H7 (cell line): ENCODE measurements at regions not wholly inside any gene's neighbourhood (a gene's known extent, or its start where the extent isn't known, plus 50 kb on each side); places are given as distances from the start of the nearest gene placed in this dataset.

ENCODE experiments used
- DNase-seq: peaks from one replicate; pipeline ENCODE4 v3.0.0; 2012
- H3K27me3 ChIP-seq: 2 replicates; pipeline ENCODE4 v1.6.0; 2011; ENCODE audit warnings: mild to moderate bottlenecking, low read length; ENCODE audit not compliant: control insufficient read depth, insufficient read depth
- H3K36me3 ChIP-seq: replicated peaks from 2 replicates; pipeline ENCODE4 v1.5.1; 2011; ENCODE audit warnings: low read length; ENCODE audit not compliant: control insufficient read depth, insufficient read depth
- H3K4me3 ChIP-seq: 2 replicates; pipeline ENCODE4 v1.5.1; 2011; ENCODE audit warnings: low read depth, mild to moderate bottlenecking, control low read depth, low read length, moderate library complexity; ENCODE audit not compliant: insufficient read depth

- H3K36me3 ChIP-seq: no peaks in the 10 kb centered on the region
- H3K4me3 ChIP-seq: no peak overlapping the region
- H3K27me3 ChIP-seq: no peaks in the 10 kb centered on the region
- no peak for DNase-seq
Measured at GRCh38 chr2:176747928-176748327, 464.7 kb upstream of the HNRNPA3 start.

GRCh38 chr2:176748662-176749061 lies 463.9 kb upstream of the HNRNPA3 start:
- no peaks in the 10 kb centered on the region for H3K27me3 ChIP-seq

DNA sequence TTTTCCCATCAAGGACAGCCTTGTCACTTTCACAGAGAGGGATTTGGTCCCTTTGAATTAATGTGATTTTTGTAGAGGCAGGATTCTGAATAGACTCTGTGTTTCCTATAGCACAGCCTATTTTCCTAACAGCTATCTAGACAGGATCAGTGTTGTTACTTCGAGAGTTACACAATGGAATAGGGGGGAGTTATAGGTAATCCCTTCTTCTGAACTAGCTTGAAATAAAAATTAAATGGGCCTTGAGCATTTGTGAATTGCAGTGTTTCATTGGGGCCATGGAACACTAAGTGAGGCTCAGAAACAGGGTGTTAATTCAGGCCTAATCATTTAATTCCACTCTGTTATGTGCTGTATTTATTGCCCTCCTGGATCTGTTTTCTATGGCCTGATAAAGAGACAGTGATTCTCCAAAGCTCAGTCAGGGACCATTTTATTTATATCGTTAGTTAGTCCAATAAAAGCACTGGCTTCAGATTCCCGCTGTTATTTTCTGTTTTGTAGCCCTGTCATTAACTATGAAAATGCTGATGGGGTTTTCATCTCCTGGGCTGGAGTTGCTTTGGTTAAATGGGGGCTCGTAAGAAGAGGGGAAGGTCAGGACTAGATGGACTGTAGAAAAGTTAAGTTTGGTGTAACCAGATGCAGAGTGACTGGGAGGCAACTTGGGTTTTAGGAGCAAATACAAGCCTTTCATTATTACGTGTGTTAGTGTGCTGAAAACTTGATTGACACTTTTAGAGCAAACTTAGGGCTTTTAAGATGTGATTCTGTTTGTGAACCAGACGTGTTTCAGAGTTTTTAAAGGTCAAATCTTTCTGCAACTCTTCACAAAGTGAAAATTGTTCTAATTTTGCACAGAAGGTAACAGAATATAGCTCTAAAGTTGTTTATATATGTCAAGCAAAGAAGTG lies 461.0 kb upstream of the HNRNPA3 start:
- Histone ChIP-seq H3K4me3 (no peak overlapping the region), H3K27me3 (no peaks in the 10 kb centered on the region), H3K36me3 (no peaks in the 10 kb centered on the region)
- no peak for DNase-seq

More at GRCh38 chr2:176748662-176749061, 463.9 kb upstream of the HNRNPA3 start:
- no peak for DNase-seq
- H3K4me3 ChIP-seq: no peak overlapping the region
- no peaks in the 10 kb centered on the region for H3K36me3 ChIP-seq

- H3K36me3 ChIP-seq: no peaks in the 10 kb centered on the region
- H3K4me3 ChIP-seq: no peak overlapping the region
- DNase-seq: no peak
Measured at GRCh38 chr2:176752295-176752694, 460.3 kb upstream of the HNRNPA3 start.

DNA sequence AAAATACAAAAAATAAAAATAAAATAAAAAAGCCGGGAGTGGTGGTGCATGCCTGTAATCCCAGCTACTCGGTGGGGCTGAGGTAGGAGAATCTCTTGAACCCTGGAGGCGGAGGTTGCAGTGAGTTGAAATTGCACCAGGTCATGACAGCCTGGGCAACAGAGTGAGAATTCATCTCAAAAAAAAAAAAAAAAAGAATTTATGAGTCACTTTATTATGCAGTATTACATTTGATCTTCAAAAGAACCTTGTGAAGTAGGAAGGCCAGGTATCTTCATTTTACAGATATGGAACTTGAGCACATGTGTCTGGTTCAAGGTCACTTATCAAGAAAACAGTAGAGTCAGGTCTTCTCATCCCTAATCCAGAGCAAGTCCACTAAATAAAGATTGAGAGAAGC lies 459.4 kb upstream of the HNRNPA3 start:
- no peak overlapping the region for H3K4me3 ChIP-seq
- DNase-seq: no peak
- no peaks in the 10 kb centered on the region for H3K36me3 ChIP-seq
- no peaks in the 10 kb centered on the region for H3K27me3 ChIP-seq

More at GRCh38 chr2:176752295-176752694, 460.3 kb upstream of the HNRNPA3 start:
- H3K27me3 ChIP-seq: no peaks in the 10 kb centered on the region

DNA sequence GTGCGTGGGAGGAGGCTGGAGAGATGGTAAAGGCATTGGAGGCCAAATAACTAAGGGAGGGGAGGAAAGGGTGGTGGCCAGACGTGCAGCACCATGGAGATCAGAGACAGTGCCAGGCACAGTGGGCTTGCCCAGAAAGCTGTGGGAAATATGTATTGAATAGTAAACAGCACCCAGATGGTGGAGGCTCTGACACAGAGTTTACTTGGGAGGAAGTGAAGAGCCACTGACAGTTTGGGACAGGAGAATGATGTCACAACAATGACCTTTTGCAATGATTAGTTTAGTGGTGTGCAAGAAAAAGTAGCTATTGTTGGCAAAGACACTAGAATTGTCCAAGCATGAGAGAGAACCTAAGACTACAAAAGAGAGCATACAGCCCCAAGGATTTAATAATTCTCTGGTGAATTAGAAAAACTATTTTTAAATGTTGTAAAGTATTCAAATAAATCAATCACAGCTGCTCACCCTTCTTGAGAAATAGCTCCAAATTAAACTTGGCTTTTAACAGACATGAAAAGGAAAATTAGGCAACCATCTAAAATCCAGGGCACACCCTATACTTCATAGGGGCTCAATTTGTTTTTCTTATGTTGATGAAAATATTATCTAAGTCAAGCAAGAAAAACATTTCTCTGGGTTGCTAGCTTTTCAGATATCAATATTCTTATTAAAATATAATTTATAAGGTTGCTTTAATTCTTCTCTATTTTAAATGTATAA lies 458.7 kb upstream of the HNRNPA3 start:
- Histone ChIP-seq H3K27me3 (no peaks in the 10 kb centered on the region), H3K4me3 (no peak overlapping the region), H3K36me3 (no peaks in the 10 kb centered on the region)
- DNase-seq: no peak

DNA sequence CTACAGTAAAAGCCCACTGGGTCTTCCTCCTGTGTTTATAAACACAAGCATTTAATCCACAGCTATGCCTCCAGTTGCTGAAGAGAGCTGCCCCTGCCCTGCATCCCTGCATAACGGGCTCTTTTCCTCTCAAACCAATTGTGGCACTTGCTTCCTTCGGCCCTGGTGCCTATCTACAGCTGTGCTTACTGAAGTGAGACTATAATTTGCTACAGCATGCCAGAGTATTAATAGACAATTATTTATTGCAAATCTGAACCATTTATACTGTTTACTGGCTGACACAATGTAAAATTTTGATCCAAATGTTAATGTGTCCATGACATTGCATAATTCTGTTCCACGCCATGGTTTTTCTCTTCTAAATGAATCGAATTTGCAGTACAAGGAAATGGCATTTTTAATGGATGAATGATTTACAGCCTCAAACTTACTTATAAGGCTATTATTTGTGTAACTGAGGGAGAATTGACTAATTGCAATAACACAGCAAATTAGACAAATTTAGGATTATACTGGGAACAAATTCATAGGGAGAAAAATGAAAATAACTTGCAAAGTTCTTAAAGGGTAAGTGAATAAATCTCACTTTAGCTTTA lies 457.0 kb upstream of the HNRNPA3 start:
- no peaks in the 10 kb centered on the region for H3K36me3 ChIP-seq
- DNase-seq: no peak
- H3K4me3 ChIP-seq: no peak overlapping the region
- no peaks in the 10 kb centered on the region for H3K27me3 ChIP-seq

DNA sequence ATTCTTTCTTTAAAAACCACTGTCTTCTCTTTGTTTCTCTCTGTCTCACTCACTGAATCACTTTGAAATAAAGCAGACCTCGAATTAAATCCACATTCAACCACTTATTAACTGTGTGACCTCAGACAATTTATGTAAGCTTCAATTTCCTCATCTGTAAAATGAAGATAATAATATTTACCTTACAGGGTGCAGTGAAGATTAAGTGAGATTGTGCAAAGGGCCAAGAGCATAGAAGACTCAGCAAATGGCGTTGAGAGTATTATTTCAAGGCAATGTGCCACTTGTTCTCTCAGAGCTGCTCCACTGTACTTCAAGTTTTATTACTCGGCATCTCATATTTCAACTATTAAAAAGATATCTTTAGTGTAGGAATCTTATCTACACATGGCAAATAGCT lies 454.2 kb upstream of the HNRNPA3 start:
- Histone ChIP-seq H3K27me3 (no peaks in the 10 kb centered on the region), H3K36me3 (no peaks in the 10 kb centered on the region), H3K4me3 (no peak overlapping the region)
- no peak for DNase-seq

GRCh38 chr2:176760439-176760838 lies 452.2 kb upstream of the HNRNPA3 start:
- no peak overlapping the region for H3K4me3 ChIP-seq
- DNase-seq: no peak
- H3K27me3 ChIP-seq: no peaks in the 10 kb centered on the region
- no peaks in the 10 kb centered on the region for H3K36me3 ChIP-seq

DNA sequence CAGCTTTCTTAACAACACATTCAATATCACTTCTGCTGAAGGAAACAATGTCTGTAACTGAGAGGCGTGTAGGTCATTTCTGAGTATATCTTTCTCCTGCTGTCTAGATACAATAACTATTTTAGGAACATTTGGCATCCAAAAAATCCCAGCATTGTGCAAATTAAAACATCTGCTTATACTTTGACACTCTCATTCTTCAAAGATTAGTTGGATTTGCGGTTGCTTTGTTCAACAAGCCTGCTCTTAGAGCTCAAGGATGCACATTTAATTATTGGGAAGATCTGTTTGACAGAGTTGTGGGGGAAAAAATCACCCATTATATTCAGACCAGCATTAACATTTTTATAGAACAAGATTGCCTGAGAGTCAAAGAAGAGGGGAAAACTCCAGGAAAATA lies 449.5 kb upstream of the HNRNPA3 start:
- no peaks in the 10 kb centered on the region for H3K27me3 ChIP-seq
- no peak for DNase-seq
- H3K4me3 ChIP-seq: no peak overlapping the region
- no peaks in the 10 kb centered on the region for H3K36me3 ChIP-seq

DNA sequence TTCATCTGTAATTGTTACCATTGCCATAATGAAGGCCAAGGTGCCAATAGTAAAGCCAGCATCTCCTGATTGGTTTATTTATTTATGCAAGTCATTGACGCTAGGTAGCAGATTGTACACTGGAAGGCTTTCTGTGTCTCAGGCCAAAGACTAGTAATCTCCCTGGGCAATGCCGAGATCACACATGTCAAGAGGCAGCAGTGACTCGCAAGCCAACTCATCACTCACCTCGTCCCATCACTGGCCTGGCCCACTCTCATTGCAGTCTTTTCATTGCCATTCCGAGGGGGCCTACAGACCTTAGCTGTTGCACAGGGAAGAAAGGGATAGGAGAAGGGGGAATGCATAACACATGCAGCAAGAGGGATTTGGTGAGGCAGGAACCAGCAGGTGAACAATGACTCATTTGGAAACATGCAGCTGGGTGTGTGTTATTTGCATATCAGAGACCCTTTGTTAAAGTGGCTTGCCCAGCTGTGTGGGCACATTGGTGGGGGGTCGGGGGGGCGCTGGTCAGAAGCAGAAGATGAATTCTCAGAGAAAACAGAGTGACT lies 448.7 kb upstream of the HNRNPA3 start:
- Histone ChIP-seq H3K27me3 (no peaks in the 10 kb centered on the region), H3K4me3 (no peak overlapping the region), H3K36me3 (no peaks in the 10 kb centered on the region)
- DNase-seq: peak; percentile 69

DNA sequence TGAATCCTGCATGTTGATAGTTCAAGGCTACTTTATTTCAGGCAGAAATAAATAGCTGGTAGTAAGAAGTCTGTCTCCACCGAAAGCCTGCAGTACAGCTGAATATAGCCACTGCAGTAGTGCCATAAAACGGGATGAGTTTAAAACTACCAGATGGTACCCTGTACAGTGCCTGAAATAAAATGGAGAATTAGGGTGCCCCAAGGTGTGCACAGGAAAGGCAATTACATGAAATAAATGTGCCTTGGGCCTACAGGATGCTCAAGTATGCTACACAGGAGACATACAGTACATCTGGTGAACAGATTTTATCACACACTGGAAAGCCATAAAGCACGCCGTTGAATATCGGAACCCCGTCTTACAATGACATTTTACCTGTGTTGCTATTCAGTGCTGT lies 447.7 kb upstream of the HNRNPA3 start:
- Histone ChIP-seq H3K4me3 (no peak overlapping the region), H3K27me3 (no peaks in the 10 kb centered on the region), H3K36me3 (no peaks in the 10 kb centered on the region)
- DNase-seq: no peak

DNA sequence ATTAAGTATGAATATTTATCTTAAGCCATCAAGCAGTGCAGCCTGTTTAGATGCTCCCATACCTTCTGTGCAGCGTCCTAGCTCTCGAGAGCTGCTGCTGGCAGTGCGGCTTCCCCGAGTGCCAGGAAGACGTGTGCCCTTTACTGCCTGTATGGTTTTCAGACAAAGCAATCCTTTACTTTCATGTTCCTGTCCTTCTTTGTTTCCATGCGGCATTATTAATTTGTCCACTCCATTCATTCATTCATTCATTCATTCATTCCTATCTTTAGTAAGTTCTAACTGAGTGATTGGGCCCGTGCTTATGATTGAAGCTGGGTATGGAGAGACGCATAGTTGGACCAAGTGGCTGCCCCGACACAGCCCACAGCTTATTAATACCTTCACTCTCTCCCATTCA lies 446.6 kb upstream of the HNRNPA3 start:
- Histone ChIP-seq H3K36me3 (no peaks in the 10 kb centered on the region), H3K27me3 (no peaks in the 10 kb centered on the region), H3K4me3 (no peak overlapping the region)
- no peak for DNase-seq

GRCh38 chr2:176768185-176768584 lies 444.4 kb upstream of the HNRNPA3 start:
- Histone ChIP-seq H3K36me3 (no peaks in the 10 kb centered on the region), H3K4me3 (no peak overlapping the region), H3K27me3 (no peaks in the 10 kb centered on the region)
- DNase-seq: no peak
